HepG2 (cell line): ENCODE measurements at regions not wholly inside any gene's neighbourhood (a gene's known extent, or its start where the extent isn't known, plus 50 kb on each side); places are given as distances from the start of the nearest gene placed in this dataset.

Experiments used
- ATAC-seq: fragments of 200-7000 bp; cut with Tn5 transposase; 3 replicates; pipeline ENCODE4 v1.9.1; 2020; ENCODE audit warnings: mild to moderate bottlenecking, moderate library complexity
- BruUV-seq: library from RNA; stranded (reverse); fragments of 400-500 nt; replicated peaks from 2 replicates; lab custom pipeline; 2021; lab: Mats Ljungman, UMichigan
- CTCF ChIA-PET: fragments of 300-600 bp; formaldehyde crosslinking; extraction: SDS; loops from one replicate; lab custom pipeline; 2021; ENCODE audit warnings: low total read pairs, inconsistent platforms, low intra/inter-chr PET ratio; lab: Yijun Ruan, JAX
- POLR2A ChIA-PET: fragments of 350-600 bp; sonication (Branson Sonifier 250); formaldehyde crosslinking; loops from one replicate; lab custom pipeline; 2020; ENCODE audit warnings: antibody characterized with exemption, inconsistent platforms; lab: Yijun Ruan, JAX
- DNase-seq: peaks from one replicate; pipeline ENCODE4 v3.0.0-alpha.2; 2015; ENCODE audit warnings: low spot score
- FAIRE-seq: peaks from 3 replicates; lab custom pipeline; 2011; peaks lifted over from hg19 to GRCh38; lab: Jason Lieb, UNC
- H2AFZ ChIP-seq: one replicate; pipeline ENCODE4 v1.6.1; 2011; ENCODE audit warnings: low read length, inconsistent platforms
- H3K27ac ChIP-seq: fragments of 300-600 bp; 3 replicates; pipeline ENCODE4 v1.8.0; 2011; ENCODE audit warnings: mixed run types, mild to moderate bottlenecking, mixed read lengths, low read length, inconsistent platforms; ENCODE audit not compliant: insufficient read depth; ENCODE audit errors: extremely low read length
- H3K27me3 ChIP-seq, 2 experiments: fragments of 200-600 bp in 1 of 2; 2 replicates in 1 of 2; 3 replicates in 1 of 2; pipeline versions ENCODE4 v1.6.0 to v1.8.0; 2011; ENCODE audit warnings: low read length in 2 of 2, mild to moderate bottlenecking in 2 of 2, moderate library complexity in 2 of 2, inconsistent platforms in 1 of 2; ENCODE audit not compliant: insufficient read depth in 2 of 2, control insufficient read depth in 1 of 2
- H3K36me3 ChIP-seq, 2 experiments: fragments of 200-600 bp in 1 of 2; replicated peaks in 1 of 2; 2 replicates in 1 of 2; 3 replicates in 1 of 2; pipeline versions ENCODE4 v1.5.1 to v1.8.0; 2011; ENCODE audit warnings: low read length in 2 of 2, inconsistent platforms in 1 of 2; ENCODE audit not compliant: insufficient read depth in 2 of 2, control insufficient read depth in 1 of 2
- H3K4me1 ChIP-seq: 2 replicates; pipeline ENCODE4 v1.5.1; 2012; ENCODE audit warnings: low read length, inconsistent platforms; ENCODE audit not compliant: insufficient read depth
- H3K4me2 ChIP-seq: 2 replicates; pipeline ENCODE4 v1.6.0; 2011; ENCODE audit warnings: low read depth, low read length, inconsistent platforms
- H3K4me3 ChIP-seq, 3 experiments: fragments of 200-600 bp in 1 of 3; sonication (generic), shearing (Covaris generic) in 1 of 3; replicated peaks in 1 of 3; 2 replicates each; pipeline ENCODE4 v1.5.1; 2011 to 2016; ENCODE audit warnings: low read length in 3 of 3, inconsistent platforms in 2 of 3, low read depth in 2 of 3, mild to moderate bottlenecking in 2 of 3, control low read depth in 1 of 3, mixed read lengths in 1 of 3; ENCODE audit not compliant: insufficient read depth in 1 of 3
- H3K79me2 ChIP-seq: one replicate; pipeline ENCODE4 v1.6.1; 2011; ENCODE audit warnings: low read length, inconsistent platforms; ENCODE audit not compliant: insufficient read depth
- H3K9ac ChIP-seq: 2 replicates; pipeline ENCODE4 v1.6.0; 2011; ENCODE audit warnings: mild to moderate bottlenecking, low read depth, low read length, inconsistent platforms; ENCODE audit not compliant: insufficient read depth
- H3K9me3 ChIP-seq: 2 replicates; pipeline ENCODE4 v1.5.1; 2012; ENCODE audit warnings: mild to moderate bottlenecking, low read length
- H4K20me1 ChIP-seq: 2 replicates; pipeline ENCODE4 v1.6.0; 2011; ENCODE audit warnings: inconsistent platforms, mild to moderate bottlenecking, low read length, moderate library complexity; ENCODE audit not compliant: insufficient read depth
- AKAP8 ChIP-seq: sonication (generic); formaldehyde crosslinking; IDR thresholded peaks from 2 replicates; pipeline ENCODE4 v1.5.1; 2020; ENCODE audit warnings: mild to moderate bottlenecking, missing genetic modification reagents
- EED ChIP-seq: sonication (generic); formaldehyde crosslinking; IDR thresholded peaks from 2 replicates; pipeline ENCODE4 v1.5.0; 2020; ENCODE audit warnings: mild to moderate bottlenecking, missing genetic modification reagents
- HHEX ChIP-seq: IDR thresholded peaks from 2 replicates; pipeline ENCODE4 v1.6.1; 2016; ENCODE audit warnings: control low read depth
- MAF1 ChIP-seq: sonication (generic); formaldehyde crosslinking; IDR thresholded peaks from 2 replicates; pipeline ENCODE4 v1.5.0; 2020; ENCODE audit warnings: missing genetic modification reagents, borderline replicate concordance
- RFXAP ChIP-seq: sonication (generic); formaldehyde crosslinking; IDR thresholded peaks from 2 replicates; pipeline ENCODE4 v1.4.0; 2020; ENCODE audit warnings: missing genetic modification reagents, borderline replicate concordance
- SOX13 ChIP-seq, 3 experiments: fragments of 450-650 bp in 1 of 3; sonication (generic) in 1 of 3; formaldehyde crosslinking in 1 of 3; IDR thresholded peaks in 2 of 3; conservative IDR thresholded peaks in 1 of 3; 2 replicates each; pipeline versions ENCODE4 v1.5.0 to v1.6.1; 2016 to 2020; ENCODE audit warnings: antibody characterized with exemption in 1 of 3, mild to moderate bottlenecking in 1 of 3, missing compliant biosample characterization in 1 of 3, missing genetic modification reagents in 1 of 3, moderate library complexity in 1 of 3
- ZFP1 ChIP-seq: IDR thresholded peaks from 2 replicates; pipeline ENCODE4 v1.6.1; 2016
- ZNF256 ChIP-seq: sonication (generic); formaldehyde crosslinking; conservative IDR thresholded peaks from 2 replicates; pipeline ENCODE4 v1.4.0; 2020; ENCODE audit warnings: missing genetic modification reagents
- ZNF264 ChIP-seq: sonication (generic); formaldehyde crosslinking; IDR thresholded peaks from 2 replicates; pipeline ENCODE4 v1.4.0; 2020; ENCODE audit warnings: missing genetic modification reagents
- ZNF333 ChIP-seq: sonication (generic); formaldehyde crosslinking; IDR thresholded peaks from 2 replicates; pipeline ENCODE4 v1.4.0; 2020; ENCODE audit warnings: mild to moderate bottlenecking, missing genetic modification reagents, borderline replicate concordance
- ZNF44 ChIP-seq: sonication (generic); formaldehyde crosslinking; IDR thresholded peaks from 2 replicates; pipeline ENCODE4 v1.5.1; 2020; ENCODE audit warnings: mild to moderate bottlenecking, missing genetic modification reagents
- ZNF577 ChIP-seq: sonication (generic); formaldehyde crosslinking; IDR thresholded peaks from 2 replicates; pipeline ENCODE4 v1.4.0; 2020; ENCODE audit warnings: mild to moderate bottlenecking, low read depth, missing genetic modification reagents, borderline replicate concordance
- ZNF672 ChIP-seq: sonication (generic); formaldehyde crosslinking; IDR thresholded peaks from 2 replicates; pipeline ENCODE4 v1.8.1; 2022; ENCODE audit warnings: missing genetic modification reagents
- WGBS: methylation state at CpG from one replicate; pipeline ENCODE4 v1.1.6; 2017; ENCODE audit warnings: low lambda C conversion rate; 5-methylcytosine and 5-hydroxymethylcytosine counted together
- in situ Hi-C: cut with HindIII; loops from 2 replicates; pipeline ENCODE4 v1.10.0; 2017; ENCODE audit warnings: low pct_unique_long_range_greater_than_20kb; ENCODE audit not compliant: extremely low pct_ligation_motif_present
- intact Hi-C: fragments of 100-400 bp; cut with micrococcal nuclease; formaldehyde crosslinking; loops from one replicate; pipeline ENCODE4 v1.10.0; 2022; ENCODE audit not compliant: unreplicated experiment
- TF ChIP-seq, protein P1 (sequence below): IDR thresholded peaks from 2 replicates; pipeline ENCODE4 v1.6.1; 2016; ENCODE audit warnings: missing biosample characterization, missing genetic modification reagents, low read depth

DNA sequence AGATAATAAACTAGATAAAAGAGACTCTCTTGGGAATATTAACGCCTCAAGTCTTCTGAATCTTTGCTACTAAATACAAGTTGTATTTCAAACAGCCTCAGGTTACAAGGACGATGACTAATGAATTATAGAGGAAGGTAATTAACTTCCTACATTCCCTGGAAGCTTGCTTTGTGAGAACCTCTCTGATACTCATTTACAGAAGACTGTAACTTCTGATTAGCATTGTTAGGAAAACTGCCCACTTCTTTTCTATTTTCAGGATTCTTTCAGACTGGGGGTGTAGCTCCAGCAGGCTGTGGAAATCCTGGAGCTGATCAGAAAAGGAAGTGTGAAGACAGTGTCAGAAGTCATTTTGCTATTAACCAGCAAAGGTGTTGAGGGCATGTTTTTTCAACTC, 316.7 kb upstream of the NPSR1 start:
- WGBS = 91% methylated on average over 2 of the region's 2 CpGs
- no peak overlapping the region for H3K27ac ChIP-seq
- no peak overlapping the region for H3K4me2 ChIP-seq
- no TSS peak for BruUV-seq
- ChIA-PET POLR2A (no interaction called here), CTCF (no interaction called here)
- no peaks in the 10 kb centered on the region for H3K27me3 ChIP-seq
- H3K9ac ChIP-seq = no peak overlapping the region
- FAIRE-seq = no peak
- intact Hi-C loops = no loop called here
- ATAC-seq = no peak
- no peak for TF ChIP-seq ZNF256
- TF ChIP-seq HHEX (CRISPR knock-in tag) = no peak
- no peak for TF ChIP-seq RFXAP (CRISPR knock-in tag)
- TF ChIP-seq ZNF264 = no peak
- no peak for TF ChIP-seq ZNF333 (CRISPR knock-in tag)
- TF ChIP-seq ZNF672 = no peak
- TF ChIP-seq MAF1 (CRISPR knock-in tag) = no peak
- TF ChIP-seq ZNF44 = no peak
- TF ChIP-seq, protein P1, sequence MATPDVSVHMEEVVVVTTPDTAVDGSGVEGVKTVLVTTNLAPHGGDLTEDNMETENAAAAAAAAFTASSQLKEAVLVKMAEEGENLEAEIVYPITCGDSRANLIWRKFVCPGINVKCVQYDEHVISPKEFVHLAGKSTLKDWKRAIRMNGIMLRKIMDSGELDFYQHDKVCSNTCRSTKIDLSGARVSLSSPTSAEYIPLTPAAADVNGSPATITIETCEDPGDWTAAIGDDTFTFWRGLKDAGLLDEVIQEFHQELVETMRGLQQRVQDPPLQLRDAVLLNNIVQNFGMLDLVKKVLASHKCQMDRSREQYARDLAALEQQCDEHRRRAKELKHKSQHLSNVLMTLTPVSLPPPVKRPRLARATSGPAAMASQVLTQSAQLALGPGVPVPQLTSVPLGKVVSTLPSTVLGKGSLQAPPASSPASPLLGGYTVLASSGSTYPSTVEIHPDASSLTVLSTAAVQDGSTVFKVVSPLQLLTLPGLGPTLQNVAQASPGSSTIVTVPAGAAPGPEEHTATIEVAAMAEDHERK (CRISPR knock-in tag) = no peak
- TF ChIP-seq SOX13 (IDR thresholded peaks at IDR 0.05) = no peak
- no peak for TF ChIP-seq SOX13 (CRISPR knock-in tag; conservative IDR thresholded peaks at IDR 0.05 in 1 of 2, IDR thresholded peaks at IDR 0.05 in 1 of 2)
- no peak for TF ChIP-seq ZNF577 (CRISPR knock-in tag)
- TF ChIP-seq EED = no peak
- TF ChIP-seq AKAP8 (CRISPR knock-in tag) = no peak
- no peak for TF ChIP-seq ZFP1 (CRISPR knock-in tag)
- in situ Hi-C loops = no loop called here
- H3K4me3 ChIP-seq = no peak overlapping the region
- no peak overlapping the region for H2AFZ ChIP-seq
- no peaks in the 10 kb centered on the region for H3K36me3 ChIP-seq
- no peak for DNase-seq
- H4K20me1 ChIP-seq = no peaks in the 10 kb centered on the region
- 0 out of 2 replicates have a peak, but pooled peaks cover 4% of the 10 kb centered on the region for H3K9me3 ChIP-seq
- H3K79me2 ChIP-seq = no peaks in the 10 kb centered on the region
- peaks cover 49% of the 10 kb centered on the region for H3K4me1 ChIP-seq
